Common myeloid progenitor, CD34-positive (primary cell): ENCODE measurements at regions not wholly inside any gene's neighbourhood (a gene's known extent, or its start where the extent isn't known, plus 50 kb on each side); places are given as distances from the start of the nearest gene placed in this dataset.
"Not testable (repeated sequence)": the region's sequence is repeated elsewhere in the genome, so short reads cannot be mapped to it uniquely, and the experiment has no call there.

Source experiments
- CTCF ChIA-PET: fragments of 350-600 bp; sonication (Branson Sonifier 250); formaldehyde crosslinking; loops from one replicate; lab custom pipeline; 2021; ENCODE audit warnings: antibody characterized with exemption; lab: Charles Lee
- POLR2A ChIA-PET: fragments of 350-600 bp; sonication (Branson Sonifier 250); formaldehyde crosslinking; loops from one replicate; lab custom pipeline; 2021; ENCODE audit warnings: antibody characterized with exemption; lab: Charles Lee
- DNase-seq, 3 donors: peaks; one replicate each; pipeline versions ENCODE4 v3.0.0 to v3.0.0-alpha.2; 2013
- H3K27ac ChIP-seq, 2 experiments: 1 replicate in 1 of 2; 2 replicates in 1 of 2; pipeline ENCODE4 v1.7.0; 2013; ENCODE audit warnings: inconsistent platforms in 2 of 2, low read length in 2 of 2, mild to moderate bottlenecking in 2 of 2, low read depth in 1 of 2, moderate library complexity in 1 of 2; ENCODE audit not compliant: severe bottlenecking in 2 of 2, insufficient read depth in 1 of 2, poor library complexity in 1 of 2
- H3K27me3 ChIP-seq, 5 experiments: replicated peaks in 2 of 5; 1 replicate in 3 of 5; 2 replicates in 2 of 5; pipeline versions ENCODE4 v1.6.1 to v1.7.0; 2013; ENCODE audit warnings: low read length in 4 of 5, mild to moderate bottlenecking in 2 of 5, moderate library complexity in 2 of 5, inconsistent platforms in 1 of 5; ENCODE audit not compliant: insufficient read depth in 5 of 5, control insufficient read depth in 4 of 5
- H3K36me3 ChIP-seq, 4 experiments: 1 replicate in 2 of 4; 2 replicates in 2 of 4; pipeline versions ENCODE4 v1.6.1 to v1.7.0; 2013; ENCODE audit warnings: low read length in 3 of 4, control low read depth in 1 of 4, mild to moderate bottlenecking in 1 of 4; ENCODE audit not compliant: control insufficient read depth in 4 of 4, insufficient read depth in 4 of 4
- H3K4me1 ChIP-seq, 4 experiments: 1 replicate in 3 of 4; 2 replicates in 1 of 4; pipeline versions ENCODE4 v1.6.1 to v1.7.1; 2013; ENCODE audit warnings: low read length in 3 of 4, mild to moderate bottlenecking in 3 of 4, control low read depth in 1 of 4, inconsistent platforms in 1 of 4, moderate library complexity in 1 of 4; ENCODE audit not compliant: control insufficient read depth in 4 of 4, insufficient read depth in 4 of 4; ENCODE audit errors: control extremely low read depth in 1 of 4
- H3K4me3 ChIP-seq, 7 experiments: 1 replicate in 4 of 7; 2 replicates in 3 of 7; pipeline versions ENCODE4 v1.5.1 to v1.7.0; 2013; ENCODE audit warnings: mild to moderate bottlenecking in 7 of 7, low read length in 6 of 7, moderate library complexity in 6 of 7, inconsistent platforms in 2 of 7, low read depth in 2 of 7, control low read depth in 1 of 7; ENCODE audit not compliant: insufficient read depth in 4 of 7, control insufficient read depth in 1 of 7; ENCODE audit errors: extremely low read depth in 1 of 7
- H3K9me3 ChIP-seq, 5 experiments: 1 replicate in 4 of 5; 2 replicates in 1 of 5; pipeline versions ENCODE4 v1.6.1 to v1.7.1; 2013; ENCODE audit warnings: low read length in 4 of 5, mild to moderate bottlenecking in 2 of 5, inconsistent platforms in 1 of 5, low read depth in 1 of 5, moderate library complexity in 1 of 5; ENCODE audit not compliant: control insufficient read depth in 4 of 5, insufficient read depth in 2 of 5; ENCODE audit errors: control extremely low read depth in 1 of 5
- WGBS: methylation state at CpG from one replicate; pipeline ENCODE4 v1.1.5; 2013; ENCODE audit not compliant: insufficient coverage; 5-methylcytosine and 5-hydroxymethylcytosine counted together

DNA sequence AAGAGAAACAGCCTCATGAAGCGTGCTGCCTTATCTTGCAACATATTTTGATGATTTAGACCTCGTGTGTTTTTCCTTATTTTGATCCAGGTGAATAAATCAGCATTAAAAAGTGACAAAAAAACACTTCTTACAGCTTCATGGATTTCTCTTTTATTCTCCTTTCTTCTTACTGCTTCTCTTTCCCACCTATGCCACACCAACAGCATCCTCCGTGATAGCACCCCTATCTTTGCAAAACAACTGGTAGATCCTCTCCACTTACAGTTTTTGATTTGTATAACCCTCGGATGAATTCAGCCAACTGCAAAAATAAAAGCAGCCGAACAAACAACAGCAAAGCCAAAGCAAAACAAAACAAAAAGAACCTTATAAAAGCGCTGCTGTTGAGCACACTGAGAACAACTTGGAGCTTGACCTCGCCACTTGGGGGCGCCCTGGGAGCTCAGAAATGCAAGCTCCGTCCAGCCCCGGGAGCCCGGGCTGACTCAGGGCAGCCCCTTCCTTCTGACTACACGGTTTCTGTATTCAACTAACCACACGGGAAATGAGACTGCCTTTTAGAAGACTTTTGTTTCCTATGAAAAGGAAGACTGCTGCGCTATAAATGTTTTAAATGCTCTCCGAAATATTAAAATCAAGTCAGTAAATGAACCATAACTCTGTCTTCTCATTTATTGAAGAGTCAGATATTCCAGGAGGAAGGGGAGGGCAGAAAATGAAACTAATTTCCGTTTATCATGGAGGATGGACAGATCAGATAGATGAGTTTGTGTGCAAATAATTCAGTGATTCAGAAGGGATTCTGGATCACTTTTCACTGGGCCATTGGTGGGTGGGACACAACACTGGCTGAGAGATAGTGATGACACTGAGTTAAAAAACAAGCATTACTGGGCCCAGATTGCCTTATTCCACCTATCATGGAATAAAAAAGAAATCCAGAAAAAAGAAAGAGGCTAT, 186.8 kb downstream of the ATP6V0E2 start:
- no CpG with 5 or more reads among the region's 16 CpGs for WGBS
- H3K4me1 ChIP-seq, POLR2A ChIA-PET, H3K4me3 ChIP-seq, H3K36me3 ChIP-seq, H3K27me3 ChIP-seq, DNase-seq, CTCF ChIA-PET, H3K9me3 ChIP-seq, H3K27ac ChIP-seq: not testable (repeated sequence)

DNA sequence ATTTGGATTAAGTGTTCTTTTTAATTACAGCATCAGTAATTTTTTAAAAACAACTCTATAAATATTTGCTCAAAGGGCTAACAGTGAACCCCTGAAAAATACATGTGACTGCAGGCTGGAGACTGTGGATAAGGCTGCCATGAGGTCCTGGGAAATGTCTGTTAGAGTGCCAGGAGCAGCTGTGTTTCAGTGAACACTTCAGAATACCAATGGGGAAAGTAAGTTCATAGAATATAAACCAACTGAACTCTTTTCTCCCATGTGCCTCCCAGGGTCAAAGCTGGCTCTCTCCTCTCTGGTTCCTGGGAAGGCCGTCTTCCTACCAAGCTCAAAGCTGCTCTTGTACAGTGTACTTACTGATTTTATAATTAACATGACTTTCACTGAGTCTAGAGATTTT, 189.4 kb downstream of the ATP6V0E2 start:
- H3K27me3 ChIP-seq, POLR2A ChIA-PET, H3K27ac ChIP-seq, DNase-seq, CTCF ChIA-PET, H3K4me1 ChIP-seq, H3K36me3 ChIP-seq, H3K4me3 ChIP-seq, H3K9me3 ChIP-seq: not testable (repeated sequence)
- no CpG with 5 or more reads among the region's 1 CpG for WGBS

DNA sequence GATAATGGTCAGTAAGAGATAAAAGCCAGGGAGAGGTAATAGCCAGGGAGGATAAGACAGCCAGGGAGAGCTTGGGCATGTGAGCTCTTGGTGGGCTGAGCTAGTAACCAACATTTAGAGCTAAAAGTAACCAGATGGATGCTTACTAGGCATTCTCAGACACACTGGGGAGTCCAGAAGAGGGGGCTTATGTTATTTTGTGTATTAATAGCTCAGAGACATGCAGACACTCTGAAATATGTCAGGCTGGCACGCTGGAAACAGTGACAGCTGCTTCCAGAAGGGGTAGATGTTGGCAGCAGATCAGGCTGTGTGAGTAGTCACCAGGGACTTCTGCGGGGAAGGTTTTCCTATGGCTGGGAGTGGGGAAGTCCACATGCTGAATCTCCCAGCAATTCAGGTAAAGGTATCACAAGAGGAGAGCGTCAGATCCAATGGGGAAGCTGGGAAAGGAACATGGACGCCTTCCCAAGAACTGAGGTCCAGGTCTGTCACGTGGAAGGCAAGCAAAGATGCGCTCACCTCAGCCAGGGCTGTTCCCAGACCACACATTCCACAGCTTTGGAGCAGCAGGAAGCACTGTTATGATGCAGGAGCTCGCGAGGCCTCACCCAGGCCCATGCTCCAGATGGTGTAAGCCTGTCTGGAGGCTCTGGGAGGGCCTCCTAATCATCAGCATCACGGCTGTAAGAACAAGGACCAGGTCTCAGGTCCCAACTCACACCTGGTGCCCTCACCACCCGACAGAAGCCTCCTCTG, 196.0 kb downstream of the ATP6V0E2 start:
- 83% methylated on average over 2 of the region's 10 CpGs for WGBS
- DNase-seq, H3K36me3 ChIP-seq, H3K27me3 ChIP-seq, H3K4me1 ChIP-seq, POLR2A ChIA-PET, CTCF ChIA-PET, H3K4me3 ChIP-seq, H3K9me3 ChIP-seq, H3K27ac ChIP-seq: not testable (repeated sequence)

GRCh38 chr7:150077543-150077942, 203.8 kb downstream of the ATP6V0E2 start:
- H3K27me3 ChIP-seq, H3K36me3 ChIP-seq, H3K27ac ChIP-seq, POLR2A ChIA-PET, DNase-seq, H3K9me3 ChIP-seq, H3K4me3 ChIP-seq, H3K4me1 ChIP-seq, CTCF ChIA-PET: not testable (repeated sequence)
- WGBS, result 67% methylated on average over 1 of the region's 1 CpG

- CTCF ChIA-PET, H3K9me3 ChIP-seq: not testable (repeated sequence)
Observed at GRCh38 chr7:150081865-150082264, 208.1 kb downstream of the ATP6V0E2 start.

GRCh38 chr7:150084724-150085123, 211.0 kb downstream of the ATP6V0E2 start:
- POLR2A ChIA-PET, CTCF ChIA-PET: not testable (repeated sequence)
- 93% methylated on average over 3 of the region's 4 CpGs for WGBS

More at GRCh38 chr7:150081865-150082264, 208.1 kb downstream of the ATP6V0E2 start:
- H3K36me3 ChIP-seq, DNase-seq, H3K27ac ChIP-seq, H3K4me3 ChIP-seq, POLR2A ChIA-PET, H3K4me1 ChIP-seq, H3K27me3 ChIP-seq: not testable (repeated sequence)

GRCh38 chr7:150087478-150087877, 213.7 kb downstream of the ATP6V0E2 start:
- H3K27ac ChIP-seq, H3K27me3 ChIP-seq, CTCF ChIA-PET, DNase-seq, H3K36me3 ChIP-seq, POLR2A ChIA-PET, H3K4me1 ChIP-seq, H3K9me3 ChIP-seq, H3K4me3 ChIP-seq: not testable (repeated sequence)
- 92% methylated on average over 3 of the region's 4 CpGs for WGBS

More at GRCh38 chr7:150084724-150085123, 211.0 kb downstream of the ATP6V0E2 start:
- DNase-seq, H3K9me3 ChIP-seq, H3K27me3 ChIP-seq, H3K4me3 ChIP-seq, H3K27ac ChIP-seq, H3K4me1 ChIP-seq, H3K36me3 ChIP-seq: not testable (repeated sequence)
